ENCODE measurements at regions not wholly inside any gene's neighbourhood (a gene's known extent, or its start where the extent isn't known, plus 50 kb on each side); places are given as distances from the start of the nearest gene placed in this dataset.
"Not testable (repeated sequence)": the region's sequence is repeated elsewhere in the genome, so short reads cannot be mapped to it uniquely, and the experiment has no call there.

DNA sequence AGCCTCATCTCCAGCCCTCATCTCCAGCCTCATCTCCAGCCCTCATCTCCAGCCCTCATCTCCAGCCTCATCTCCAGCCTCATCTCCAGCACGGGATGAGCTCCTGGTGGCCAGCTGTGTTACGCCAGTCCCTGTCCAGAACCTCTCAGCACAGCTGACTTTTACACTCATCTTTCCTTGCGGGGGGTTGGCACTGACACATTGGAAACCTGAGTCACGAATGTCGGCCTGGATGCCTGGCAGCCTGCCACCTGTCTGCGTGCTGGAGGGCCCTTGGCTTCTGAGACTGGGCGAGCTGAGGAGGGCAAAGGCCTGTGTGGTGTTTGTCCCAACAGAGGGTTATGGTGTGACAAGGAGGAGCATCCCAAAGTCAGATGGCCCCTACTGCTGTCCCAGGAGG lies 66.1 kb upstream of the HGFAC start:
- TF ChIP-seq, protein P1, sequence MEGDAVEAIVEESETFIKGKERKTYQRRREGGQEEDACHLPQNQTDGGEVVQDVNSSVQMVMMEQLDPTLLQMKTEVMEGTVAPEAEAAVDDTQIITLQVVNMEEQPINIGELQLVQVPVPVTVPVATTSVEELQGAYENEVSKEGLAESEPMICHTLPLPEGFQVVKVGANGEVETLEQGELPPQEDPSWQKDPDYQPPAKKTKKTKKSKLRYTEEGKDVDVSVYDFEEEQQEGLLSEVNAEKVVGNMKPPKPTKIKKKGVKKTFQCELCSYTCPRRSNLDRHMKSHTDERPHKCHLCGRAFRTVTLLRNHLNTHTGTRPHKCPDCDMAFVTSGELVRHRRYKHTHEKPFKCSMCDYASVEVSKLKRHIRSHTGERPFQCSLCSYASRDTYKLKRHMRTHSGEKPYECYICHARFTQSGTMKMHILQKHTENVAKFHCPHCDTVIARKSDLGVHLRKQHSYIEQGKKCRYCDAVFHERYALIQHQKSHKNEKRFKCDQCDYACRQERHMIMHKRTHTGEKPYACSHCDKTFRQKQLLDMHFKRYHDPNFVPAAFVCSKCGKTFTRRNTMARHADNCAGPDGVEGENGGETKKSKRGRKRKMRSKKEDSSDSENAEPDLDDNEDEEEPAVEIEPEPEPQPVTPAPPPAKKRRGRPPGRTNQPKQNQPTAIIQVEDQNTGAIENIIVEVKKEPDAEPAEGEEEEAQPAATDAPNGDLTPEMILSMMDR (IDR thresholded peaks at IDR 0.05; ENCODE audit: borderline replicate concordance), result no peak
- no peak for DNase-seq
- H3K27ac ChIP-seq (replicated peaks), result no peak overlapping the region

DNA sequence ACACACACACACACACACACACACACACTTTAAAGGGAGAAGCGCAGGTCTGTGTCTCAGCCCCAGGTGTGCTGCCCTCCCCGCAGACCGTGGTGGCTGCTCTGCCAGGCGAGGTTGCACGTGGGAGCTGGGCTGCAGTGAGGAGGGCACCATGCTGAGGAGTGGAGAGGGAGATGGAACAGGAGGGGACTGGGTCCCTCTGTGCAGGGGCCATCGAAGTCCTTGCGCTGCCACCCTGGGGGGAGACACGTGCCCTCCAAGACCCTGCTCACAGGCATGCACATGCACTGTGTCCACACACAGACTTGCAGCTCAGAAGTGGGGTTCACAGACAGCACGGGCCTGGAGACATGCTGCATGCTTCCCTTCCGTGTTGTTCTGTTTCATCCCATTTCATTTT lies 65.5 kb upstream of the HGFAC start:
- H3K9me3 ChIP-seq (replicated peaks), result peaks cover 6% of the 10 kb centered on the region
- intact Hi-C loops (cut with micrococcal nuclease), result no loop called here
- peaks cover 23% of the 10 kb centered on the region for H3K4me1 ChIP-seq
- no peaks in the 10 kb centered on the region for H3K27me3 ChIP-seq (ENCODE audit: low read depth)
- no peak for DNase-seq
- TF ChIP-seq, protein P1 (IDR thresholded peaks at IDR 0.05; ENCODE audit: borderline replicate concordance), result no peak
- H3K4me3 ChIP-seq, result no peak overlapping the region
- no peaks in the 10 kb centered on the region for H3K36me3 ChIP-seq
- H3K27ac ChIP-seq (replicated peaks), result no peak overlapping the region

More for the DNA sequence above, 66.1 kb upstream of the HGFAC start:
- intact Hi-C loops (cut with micrococcal nuclease), result no loop called here
- peaks cover 6% of the 10 kb centered on the region for H3K9me3 ChIP-seq (replicated peaks)
- no peaks in the 10 kb centered on the region for H3K27me3 ChIP-seq (ENCODE audit: low read depth)
- peaks cover 29% of the 10 kb centered on the region for H3K4me1 ChIP-seq
- H3K4me3 ChIP-seq, result no peak overlapping the region
- H3K36me3 ChIP-seq, result no peaks in the 10 kb centered on the region

DNA sequence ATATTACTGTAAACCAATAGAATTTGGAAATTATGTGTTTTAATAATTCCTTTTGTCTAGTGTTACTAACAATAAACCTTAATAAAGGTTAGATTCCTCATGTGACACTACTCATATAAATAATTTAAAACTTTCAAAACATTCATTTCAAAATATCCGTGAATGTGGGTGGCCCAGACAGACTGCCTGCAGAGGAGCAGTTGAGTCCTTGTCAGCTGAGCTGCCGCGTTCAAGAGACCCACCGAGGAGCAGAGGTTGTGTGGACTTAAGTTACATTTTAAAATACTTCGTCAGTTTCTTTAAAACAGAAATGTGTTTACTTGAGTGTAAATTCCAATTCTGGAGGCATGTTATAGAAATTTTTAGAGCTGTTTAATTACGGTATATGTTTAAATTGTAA lies 64.2 kb upstream of the HGFAC start:
- no peak for DNase-seq
- TF ChIP-seq, protein P1 (IDR thresholded peaks at IDR 0.05; ENCODE audit: borderline replicate concordance), result no peak
- Histone ChIP-seq H3K9me3 (replicated peaks) (peaks cover 6% of the 10 kb centered on the region), H3K36me3 (no peaks in the 10 kb centered on the region), H3K4me1 (peaks cover 10% of the 10 kb centered on the region), H3K27ac (replicated peaks) (no peak overlapping the region), H3K4me3 (no peak overlapping the region), H3K27me3 (ENCODE audit: low read depth) (no peaks in the 10 kb centered on the region)
- intact Hi-C loops (cut with micrococcal nuclease), result no loop called here

DNA sequence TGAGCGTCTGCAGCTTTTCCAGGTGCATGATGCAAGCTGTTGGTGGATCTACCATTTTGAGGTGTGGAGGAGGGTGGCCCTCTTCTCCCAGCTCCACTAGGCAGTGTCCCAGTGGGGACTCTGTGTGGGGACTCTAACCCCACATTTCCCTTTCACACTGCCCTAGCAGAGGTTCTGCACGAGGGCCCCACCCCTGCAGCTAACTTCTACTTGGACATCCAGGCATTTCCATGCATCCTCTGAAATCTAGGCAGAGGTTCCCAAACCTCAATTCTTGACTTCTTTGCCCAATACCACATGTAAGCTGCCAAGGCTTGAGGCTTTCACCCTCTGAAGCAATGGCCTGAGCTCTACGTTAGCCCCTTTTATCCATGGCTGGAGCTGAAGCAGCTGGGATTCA lies 61.4 kb upstream of the HGFAC start:
- not testable (repeated sequence) for H3K27me3 ChIP-seq (ENCODE audit: low read depth)

DNA sequence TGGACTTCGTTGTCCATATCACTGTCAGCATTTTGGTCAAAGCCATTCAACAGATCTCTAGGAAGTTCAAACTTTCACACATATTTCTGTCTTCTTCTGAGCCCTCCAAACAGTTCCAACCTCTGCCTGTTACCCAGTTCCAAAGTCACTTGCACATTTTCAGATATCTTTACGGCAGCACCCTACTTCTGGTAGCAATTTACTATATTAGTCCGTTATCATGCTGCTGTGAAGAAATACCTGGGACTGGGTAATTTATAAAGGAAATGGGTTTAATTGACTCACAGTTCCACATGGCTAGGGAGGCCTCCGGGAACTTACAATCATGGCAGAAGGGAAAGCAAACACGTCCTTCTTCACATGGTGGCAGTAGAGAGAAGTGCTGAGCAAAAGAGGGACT lies 60.6 kb upstream of the HGFAC start:
- H3K9me3 ChIP-seq (replicated peaks); intact Hi-C loops (cut with micrococcal nuclease); H3K27ac ChIP-seq (replicated peaks); H3K27me3 ChIP-seq (ENCODE audit: low read depth); H3K4me3 ChIP-seq; DNase-seq; H3K36me3 ChIP-seq: not testable (repeated sequence)
- peaks cover 20% of the 10 kb centered on the region for H3K4me1 ChIP-seq

More for the DNA sequence above, 61.4 kb upstream of the HGFAC start:
- H3K9me3 ChIP-seq (replicated peaks); H3K27ac ChIP-seq (replicated peaks); intact Hi-C loops (cut with micrococcal nuclease); H3K4me3 ChIP-seq; DNase-seq; H3K36me3 ChIP-seq: not testable (repeated sequence)
- peaks cover 11% of the 10 kb centered on the region for H3K4me1 ChIP-seq

DNA sequence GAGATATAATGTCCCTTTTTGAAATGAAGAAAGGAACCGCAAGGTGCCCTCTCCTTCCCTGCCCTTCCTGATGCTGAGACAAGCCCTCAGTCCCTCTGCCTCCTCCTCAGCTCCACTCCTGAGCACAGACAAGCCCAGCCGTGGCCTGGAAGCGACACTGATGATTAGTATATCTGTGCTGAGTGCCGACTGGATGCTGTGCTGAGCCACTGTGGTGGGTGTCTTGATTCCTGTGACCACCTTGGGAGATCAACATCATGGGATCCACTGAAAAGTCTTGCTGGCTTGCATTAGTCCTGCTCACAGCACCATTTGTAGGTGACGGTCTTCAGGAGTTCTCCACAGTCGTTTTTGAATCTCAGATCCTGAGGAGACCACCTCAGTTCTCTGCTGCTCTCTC lies 59.5 kb upstream of the HGFAC start:
- H3K4me3 ChIP-seq, result no peak overlapping the region
- peaks cover 30% of the 10 kb centered on the region for H3K4me1 ChIP-seq
- no peak overlapping the region for H3K27ac ChIP-seq (replicated peaks)
- DNase-seq, result no peak
- H3K9me3 ChIP-seq (replicated peaks), result peaks cover 6% of the 10 kb centered on the region
- TF ChIP-seq, protein P1 (IDR thresholded peaks at IDR 0.05; ENCODE audit: borderline replicate concordance), result no peak
- no peaks in the 10 kb centered on the region for H3K27me3 ChIP-seq (ENCODE audit: low read depth)
- intact Hi-C loops (cut with micrococcal nuclease), result no loop called here
- H3K36me3 ChIP-seq, result no peaks in the 10 kb centered on the region

DNA sequence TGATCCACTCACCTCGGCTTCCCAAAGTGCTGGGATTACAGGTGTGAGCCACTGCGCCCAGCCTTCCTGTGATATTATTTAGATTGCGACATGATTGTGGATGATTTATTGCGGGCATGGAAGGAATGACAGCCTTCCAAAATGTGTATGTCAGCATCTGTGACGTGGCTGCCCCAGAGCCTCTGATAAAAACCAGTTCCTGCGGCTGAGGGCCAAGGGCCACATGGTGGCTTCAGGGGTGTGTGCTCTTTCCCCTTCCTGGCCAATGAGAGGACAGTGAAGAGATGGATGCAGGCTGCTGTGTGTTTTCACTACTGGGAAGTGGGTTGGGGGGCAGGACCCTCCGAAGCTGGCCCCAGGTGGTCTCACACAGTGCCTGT lies 57.4 kb upstream of the HGFAC start:
- H3K4me3 ChIP-seq, result peak overlapping the region; percentile 48
- H3K27ac ChIP-seq (replicated peaks), result peak overlapping the region; percentile 66
- DNase-seq, result no peak
- intact Hi-C loops (cut with micrococcal nuclease), result no loop called here
- no peaks in the 10 kb centered on the region for H3K27me3 ChIP-seq (ENCODE audit: low read depth)
- TF ChIP-seq, protein P1 (IDR thresholded peaks at IDR 0.05; ENCODE audit: borderline replicate concordance), result no peak
- peaks cover 6% of the 10 kb centered on the region for H3K9me3 ChIP-seq (replicated peaks)
- no peaks in the 10 kb centered on the region for H3K36me3 ChIP-seq
- peaks cover 47% of the 10 kb centered on the region for H3K4me1 ChIP-seq

All from left ventricle myocardium inferior (tissue), 1 donor.